ENCODE measurements at regions not wholly inside any gene's neighbourhood (a gene's known extent, or its start where the extent isn't known, plus 50 kb on each side); places are given as distances from the start of the nearest gene placed in this dataset.
"Not testable (repeated sequence)": the region's sequence is repeated elsewhere in the genome, so short reads cannot be mapped to it uniquely, and the experiment has no call there.

- not testable (repeated sequence) for TF ChIP-seq CTCF, EP300, POLR2AphosphoS5 (IDR thresholded peaks at IDR 0.05)
These were observed 1701.3 kb upstream of the LRRTM1 start for GRCh38 chr2:82005889-82006288.

Data from upper lobe of left lung (tissue), 4 donors.